ENCODE measurements at regions not wholly inside any gene's neighbourhood (a gene's known extent, or its start where the extent isn't known, plus 50 kb on each side); places are given as distances from the start of the nearest gene placed in this dataset.
"Not testable (repeated sequence)": the region's sequence is repeated elsewhere in the genome, so short reads cannot be mapped to it uniquely, and the experiment has no call there.

GRCh38 chr13:67574320-67575233, 344.4 kb upstream of the PCDH9 start:
- no peak overlapping the region for H3K27ac ChIP-seq
- DNase-seq (ENCODE audit: low read depth, low spot score) = no peak

DNA sequence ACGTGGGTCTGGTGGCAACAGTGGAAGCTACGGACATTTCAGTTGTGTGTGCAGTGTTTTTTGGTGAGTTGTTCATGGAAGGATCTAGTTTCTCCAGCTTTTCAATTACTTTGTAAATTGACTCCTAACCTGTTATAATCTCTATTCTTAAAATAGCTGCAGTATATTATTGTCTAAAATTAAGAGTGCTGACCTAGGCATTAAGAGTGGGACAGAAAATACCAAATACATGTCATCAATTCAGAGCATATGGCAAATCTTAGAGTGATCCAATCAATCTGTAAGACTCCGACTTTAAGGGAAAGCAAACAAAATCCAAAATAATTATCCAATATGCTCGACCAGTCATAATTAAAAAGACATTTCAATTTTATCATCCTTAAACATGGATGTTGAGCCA, 338.1 kb upstream of the PCDH9 start:
- H3K27ac ChIP-seq = no peak overlapping the region

GRCh38 chr13:67557642-67558241, 327.6 kb upstream of the PCDH9 start:
- no peak for DNase-seq (ENCODE audit: low read depth, low spot score)
- no peak overlapping the region for H3K27ac ChIP-seq

More for the DNA sequence above, 338.1 kb upstream of the PCDH9 start:
- no peak for DNase-seq (ENCODE audit: low read depth, low spot score)

GRCh38 chr13:67557118-67557517, 327.0 kb upstream of the PCDH9 start:
- DNase-seq (ENCODE audit: low read depth, low spot score) = no peak
- H3K27ac ChIP-seq = no peak overlapping the region

DNA sequence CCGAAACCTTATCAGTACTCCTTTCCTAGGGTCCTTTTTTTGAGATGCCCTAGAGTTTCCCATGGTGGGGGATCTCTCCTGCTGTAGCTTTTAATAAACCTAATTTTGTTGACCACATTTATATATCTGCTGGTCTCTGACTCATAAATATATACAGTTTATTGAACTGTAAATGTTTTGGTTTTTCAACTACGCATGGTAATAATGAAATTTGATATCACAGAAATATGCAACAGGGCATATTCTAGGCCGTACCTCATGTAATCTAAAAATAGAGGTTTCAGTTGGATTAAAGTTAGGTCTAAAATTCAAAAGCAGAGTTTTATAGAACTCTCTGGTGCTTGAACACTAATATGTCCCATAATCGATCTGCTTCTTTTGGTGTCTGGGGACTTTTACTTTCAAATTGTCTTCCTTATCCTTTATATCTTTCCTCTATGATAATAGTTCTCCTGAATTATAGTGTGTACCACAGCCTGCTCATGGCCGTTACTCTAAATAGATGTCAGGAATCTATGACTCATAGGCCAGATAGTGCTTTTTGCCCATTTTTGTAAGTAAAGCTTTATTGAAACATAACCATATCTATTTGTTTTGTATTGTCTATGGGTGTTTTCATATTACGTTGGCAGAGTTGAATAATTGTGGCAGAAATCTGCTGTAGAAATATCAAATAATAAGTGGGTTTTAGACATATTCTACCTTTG, 324.8 kb upstream of the PCDH9 start:
- DNase-seq (ENCODE audit: low read depth, low spot score) = no peak
- H3K27ac ChIP-seq = no peak overlapping the region

DNA sequence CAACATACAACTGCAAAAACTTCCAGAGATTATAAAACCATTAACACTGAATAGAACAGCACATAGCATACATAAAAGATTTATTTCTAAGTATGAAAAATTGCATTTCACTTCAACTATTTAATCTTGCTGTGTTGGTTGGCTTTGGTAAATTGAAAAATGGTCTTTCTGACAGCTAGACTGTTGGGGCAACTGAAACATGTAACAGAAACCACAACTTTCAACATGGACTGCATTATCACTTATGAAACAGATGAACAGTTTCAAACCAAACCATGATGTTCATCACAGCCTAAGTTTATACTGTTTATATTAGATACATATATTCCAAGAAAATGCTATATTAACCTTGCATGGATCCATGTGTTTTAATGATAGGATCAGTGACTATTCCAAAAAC, 324.1 kb upstream of the PCDH9 start:
- DNase-seq (ENCODE audit: low read depth, low spot score) = no peak

GRCh38 chr13:67549331-67549730, 319.2 kb upstream of the PCDH9 start:
- no peak for DNase-seq (ENCODE audit: low read depth, low spot score)
- no peak overlapping the region for H3K27ac ChIP-seq

More for the DNA sequence above, 324.1 kb upstream of the PCDH9 start:
- H3K27ac ChIP-seq = no peak overlapping the region

DNA sequence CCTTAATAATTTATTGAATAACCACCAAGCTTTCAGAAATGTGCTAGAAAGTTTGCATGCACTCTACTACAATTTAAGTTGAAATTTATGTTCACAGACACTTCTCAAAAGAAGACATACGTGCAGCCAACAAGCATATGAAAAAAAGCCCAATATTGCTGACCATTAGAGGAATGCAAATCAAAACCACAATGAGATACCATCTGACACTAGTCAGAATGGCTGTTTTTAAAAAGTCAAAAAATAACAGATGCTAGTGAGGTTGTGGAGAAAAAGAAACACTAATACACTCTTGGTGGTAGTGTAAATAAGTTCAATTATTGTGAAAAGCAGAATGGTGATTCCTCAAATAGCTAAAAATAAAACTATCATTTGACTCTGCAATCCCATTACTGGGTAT, 308.8 kb upstream of the PCDH9 start:
- no peak overlapping the region for H3K27ac ChIP-seq
- no peak for DNase-seq (ENCODE audit: low read depth, low spot score)

- no peak overlapping the region for H3K27ac ChIP-seq
- DNase-seq (ENCODE audit: low read depth, low spot score) = no peak
Observed at GRCh38 chr13:67520886-67521285, 290.8 kb upstream of the PCDH9 start.

GRCh38 chr13:67519356-67519755, 289.2 kb upstream of the PCDH9 start:
- no peak overlapping the region for H3K27ac ChIP-seq
- no peak for DNase-seq (ENCODE audit: low read depth, low spot score)

DNA sequence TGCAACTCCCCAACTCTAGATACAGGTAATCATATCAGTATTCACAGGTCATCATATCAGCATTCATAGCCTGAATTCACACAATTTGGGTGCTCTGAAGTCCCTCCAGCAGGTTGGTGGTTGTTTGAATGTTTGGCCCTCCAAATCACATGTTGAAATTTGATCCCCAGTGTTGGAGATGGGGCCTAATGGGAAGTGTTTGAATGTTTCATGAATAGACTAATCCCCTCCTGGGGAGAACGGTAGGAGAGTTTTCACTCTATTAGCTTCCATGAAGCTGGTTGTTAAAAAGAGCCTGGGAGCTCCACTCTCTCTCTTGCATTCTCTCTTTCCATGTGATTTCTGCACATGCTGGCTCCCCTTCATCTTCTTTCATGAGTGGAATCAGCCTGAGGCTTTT, 288.6 kb upstream of the PCDH9 start:
- no peak overlapping the region for H3K27ac ChIP-seq
- no peak for DNase-seq (ENCODE audit: low read depth, low spot score)

GRCh38 chr13:67515895-67516294, 285.8 kb upstream of the PCDH9 start:
- no peak for DNase-seq (ENCODE audit: low read depth, low spot score)
- H3K27ac ChIP-seq = no peak overlapping the region

DNA sequence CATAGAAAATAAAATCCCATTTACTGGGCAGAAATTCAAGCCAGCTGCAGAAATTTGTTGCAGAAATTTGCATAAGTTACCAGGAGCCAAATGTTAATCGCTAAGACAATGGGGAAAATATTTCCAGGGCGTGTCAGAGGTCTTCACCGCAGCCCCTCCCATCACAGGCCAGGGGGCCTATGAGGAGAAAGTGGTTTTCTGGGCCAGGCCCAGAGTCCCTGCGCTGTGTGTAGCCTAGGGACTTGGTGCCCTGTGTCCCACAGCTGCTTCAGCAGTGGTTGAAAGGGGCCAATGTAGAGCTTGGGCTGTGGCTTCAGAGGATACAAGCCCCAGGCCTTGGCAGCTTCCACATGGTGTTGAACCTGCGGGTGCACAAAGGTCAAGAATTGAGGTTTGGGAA, 278.9 kb upstream of the PCDH9 start:
- no peak overlapping the region for H3K27ac ChIP-seq
- no peak for DNase-seq (ENCODE audit: low read depth, low spot score)

DNA sequence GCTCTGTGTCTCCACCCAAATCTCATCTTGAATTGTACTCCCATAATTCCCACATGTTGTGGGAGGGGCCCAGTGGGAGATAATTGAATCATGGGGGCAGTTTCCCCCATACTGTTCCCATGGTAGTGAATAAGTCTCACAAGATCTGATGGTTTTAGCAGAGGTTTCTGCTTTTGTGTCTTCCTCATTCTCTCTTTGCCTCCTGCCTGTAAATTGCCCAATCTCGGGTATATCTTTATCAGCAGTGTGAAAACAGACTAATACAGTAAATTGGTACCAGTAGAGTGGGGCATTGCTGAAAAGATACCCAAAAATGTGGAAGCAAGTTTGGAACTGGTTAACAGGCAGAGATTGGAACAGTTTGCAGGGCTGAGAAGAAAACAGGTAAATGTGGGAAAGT, 278.1 kb upstream of the PCDH9 start:
- DNase-seq (ENCODE audit: low read depth, low spot score); H3K27ac ChIP-seq: not testable (repeated sequence)

GRCh38 chr13:67506407-67506806, 276.3 kb upstream of the PCDH9 start:
- no peak for DNase-seq (ENCODE audit: low read depth, low spot score)
- no peak overlapping the region for H3K27ac ChIP-seq

DNA sequence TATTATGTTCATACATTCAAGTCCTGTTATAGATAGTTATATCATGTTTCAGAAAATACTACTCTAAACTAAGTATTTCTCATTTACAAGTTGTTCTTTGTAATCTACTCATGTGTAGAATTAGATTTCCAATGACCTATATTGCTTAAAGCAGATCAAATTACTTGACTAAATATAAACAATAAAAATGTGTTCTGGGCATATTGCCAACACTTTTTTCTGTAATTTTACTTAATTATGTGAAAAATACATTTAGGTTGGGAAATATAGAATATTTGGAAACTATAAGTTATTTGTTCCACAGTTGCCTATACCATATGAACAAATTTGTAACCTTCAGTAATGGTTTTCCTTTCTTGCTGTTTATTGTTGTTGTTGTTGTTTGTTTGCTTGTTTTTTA, 275.2 kb upstream of the PCDH9 start:
- no peak overlapping the region for H3K27ac ChIP-seq
- no peak for DNase-seq (ENCODE audit: low read depth, low spot score)

GRCh38 chr13:67498948-67499347, 268.8 kb upstream of the PCDH9 start:
- DNase-seq (ENCODE audit: low read depth, low spot score) = no peak
- H3K27ac ChIP-seq = no peak overlapping the region

DNA sequence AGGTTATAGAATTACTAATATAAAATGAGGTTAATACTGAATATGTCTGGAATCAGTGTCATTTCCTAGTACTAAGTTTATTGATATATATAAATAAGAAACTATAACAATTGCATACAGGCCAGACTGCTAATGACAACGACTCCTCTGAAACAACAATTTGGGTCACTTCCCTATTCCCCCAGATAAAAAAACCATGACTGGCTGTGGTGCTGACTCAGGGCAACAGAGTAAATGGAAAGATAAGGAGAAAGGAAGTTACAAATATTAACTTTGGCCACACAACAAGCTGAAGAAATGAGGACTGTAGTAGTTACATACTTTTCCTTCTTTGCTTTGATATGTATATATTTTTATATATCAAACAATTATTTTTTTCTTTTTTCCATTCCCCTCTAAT, 263.7 kb upstream of the PCDH9 start:
- H3K27ac ChIP-seq = no peak overlapping the region
- DNase-seq (ENCODE audit: low read depth, low spot score) = no peak

GRCh38 chr13:67489016-67489415, 258.9 kb upstream of the PCDH9 start:
- H3K27ac ChIP-seq = no peak overlapping the region
- DNase-seq (ENCODE audit: low read depth, low spot score) = no peak

GRCh38 chr13:67481445-67481844, 251.3 kb upstream of the PCDH9 start:
- H3K27ac ChIP-seq = no peak overlapping the region
- no peak for DNase-seq (ENCODE audit: low read depth, low spot score)

DNA sequence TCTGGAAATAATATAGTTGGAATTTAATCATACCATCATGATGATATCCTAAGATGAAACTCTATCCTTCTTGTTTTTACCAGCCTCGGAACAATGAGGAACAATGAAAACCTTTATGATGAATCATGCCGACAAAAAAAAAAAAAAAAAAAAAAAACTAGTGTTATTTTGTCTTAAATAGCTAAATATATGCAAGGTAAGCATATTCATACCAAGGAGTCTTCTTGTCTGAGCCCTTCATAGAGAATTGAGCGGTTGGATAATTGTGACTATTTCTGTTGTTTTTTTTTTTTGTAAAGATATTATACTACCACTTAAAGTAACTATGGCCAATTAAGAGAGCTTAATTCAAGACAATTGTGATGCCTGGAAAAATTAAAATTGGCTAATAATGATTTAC, 244.0 kb upstream of the PCDH9 start:
- DNase-seq (ENCODE audit: low read depth, low spot score) = no peak
- no peak overlapping the region for H3K27ac ChIP-seq
